ENCODE measurements at regions not wholly inside any gene's neighbourhood (a gene's known extent, or its start where the extent isn't known, plus 50 kb on each side); places are given as distances from the start of the nearest gene placed in this dataset.
A peak's percentile ranks its signal among the peaks of the same experiment; 100 is the strongest.
"Not testable (repeated sequence)": the region's sequence is repeated elsewhere in the genome, so short reads cannot be mapped to it uniquely, and the experiment has no call there.

DNA sequence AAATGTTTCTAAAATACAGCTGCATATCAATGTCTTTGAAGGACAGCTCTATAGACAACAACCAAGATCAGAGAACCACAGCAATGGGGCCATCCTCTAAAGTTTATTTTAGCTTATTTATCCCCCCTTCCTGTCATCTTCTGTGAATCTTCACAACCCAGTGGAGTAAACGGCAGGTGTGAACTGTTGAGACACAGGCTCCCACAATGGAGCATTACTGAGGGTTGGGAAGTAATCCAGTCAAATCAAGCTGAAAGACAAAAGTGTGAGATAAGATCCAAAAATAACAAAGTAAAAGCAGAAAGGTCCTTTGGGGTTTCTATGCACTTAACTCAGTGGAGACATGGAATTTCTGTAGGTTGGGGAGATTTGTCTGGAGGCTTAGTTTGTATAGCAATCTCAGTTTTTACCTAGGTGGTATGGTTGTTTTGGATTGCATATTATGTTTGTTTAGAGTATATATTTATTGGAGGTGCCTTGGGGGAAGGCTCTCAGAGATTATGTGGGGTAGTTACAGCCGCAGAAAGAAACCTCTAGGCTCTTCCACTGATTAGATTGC is 286.9 kb upstream of the ADGRL2 start:
- H3K36me3 ChIP-seq (ENCODE audit: control insufficient read depth, low read depth, low read length): no peaks in the 10 kb centered on the region
- H3K27ac ChIP-seq (ENCODE audit: low read length): no peak overlapping the region
- H3K27me3 ChIP-seq (ENCODE audit: control insufficient read depth, insufficient read depth, low read length): no peaks in the 10 kb centered on the region
- no peaks in the 10 kb centered on the region for H3K9me3 ChIP-seq (ENCODE audit: control insufficient read depth, low read depth, low read length)
- H3K4me3 ChIP-seq (ENCODE audit: low read length): no peak overlapping the region
- no peak overlapping the region for H3K9ac ChIP-seq (ENCODE audit: low read length)
- H3K4me1 ChIP-seq (ENCODE audit: control insufficient read depth, low read depth, low read length): peaks cover 43% of the 10 kb centered on the region

DNA sequence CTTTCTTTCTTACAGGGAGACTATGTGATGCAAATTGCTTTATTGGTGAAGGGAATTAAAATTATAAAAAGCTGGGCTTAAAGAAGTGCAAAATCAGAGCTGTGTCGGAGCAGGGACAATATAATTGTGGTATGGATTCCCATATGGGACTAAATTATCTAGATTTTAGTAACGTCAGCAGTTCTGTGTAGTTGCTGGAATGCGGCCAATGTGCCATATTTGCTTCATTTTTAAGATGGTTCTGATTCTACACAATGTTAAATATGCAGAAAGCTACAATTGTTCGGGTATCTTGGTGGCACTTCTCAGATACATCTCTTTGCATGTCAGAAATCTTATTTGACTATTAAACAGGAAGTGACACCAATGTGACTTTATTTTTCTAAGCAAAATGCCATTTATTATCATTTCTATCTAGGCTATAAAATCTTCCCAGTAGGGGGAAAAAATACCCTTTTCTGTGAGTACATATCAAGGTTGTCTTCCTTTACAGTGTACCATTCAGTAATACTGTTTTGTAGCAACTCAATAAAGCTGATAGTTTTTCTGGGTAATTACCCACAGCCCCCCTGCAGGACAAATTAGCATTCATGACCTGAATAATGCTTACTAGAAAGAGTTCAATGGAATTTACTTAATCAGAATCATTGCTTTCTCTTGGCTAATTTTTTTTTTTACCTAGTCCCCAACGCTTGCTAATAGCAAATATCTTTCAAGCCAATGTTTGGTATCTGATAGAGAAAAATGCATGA is 288.3 kb upstream of the ADGRL2 start:
- H3K36me3 ChIP-seq (ENCODE audit: control insufficient read depth, low read depth, low read length): no peaks in the 10 kb centered on the region
- H3K4me1 ChIP-seq (ENCODE audit: control insufficient read depth, low read depth, low read length): peaks cover 45% of the 10 kb centered on the region
- no peak overlapping the region for H3K4me3 ChIP-seq (ENCODE audit: low read length)
- H3K9ac ChIP-seq (ENCODE audit: low read length): no peak overlapping the region
- H3K9me3 ChIP-seq (ENCODE audit: control insufficient read depth, low read depth, low read length): no peaks in the 10 kb centered on the region
- H3K27ac ChIP-seq (ENCODE audit: low read length): peak overlapping the region; percentile 6
- H3K27me3 ChIP-seq (ENCODE audit: control insufficient read depth, insufficient read depth, low read length): no peaks in the 10 kb centered on the region

- peaks cover 43% of the 10 kb centered on the region for H3K4me1 ChIP-seq (ENCODE audit: control insufficient read depth, low read depth, low read length)
- H3K9me3 ChIP-seq (ENCODE audit: control insufficient read depth, low read depth, low read length): no peaks in the 10 kb centered on the region
- H3K4me3 ChIP-seq (ENCODE audit: low read length): no peak overlapping the region
- no peak overlapping the region for H3K9ac ChIP-seq (ENCODE audit: low read length)
- no peak overlapping the region for H3K27ac ChIP-seq (ENCODE audit: low read length)
- no peaks in the 10 kb centered on the region for H3K27me3 ChIP-seq (ENCODE audit: control insufficient read depth, insufficient read depth, low read length)
- H3K36me3 ChIP-seq (ENCODE audit: control insufficient read depth, low read depth, low read length): no peaks in the 10 kb centered on the region
Observed at GRCh38 chr1:81511281-81511680, 289.5 kb upstream of the ADGRL2 start.

- Histone ChIP-seq H3K4me1 (ENCODE audit: control insufficient read depth, low read depth, low read length) (peaks cover 40% of the 10 kb centered on the region), H3K4me3 (ENCODE audit: low read length) (no peak overlapping the region), H3K27me3 (ENCODE audit: control insufficient read depth, insufficient read depth, low read length) (no peaks in the 10 kb centered on the region), H3K9me3 (ENCODE audit: control insufficient read depth, low read depth, low read length) (no peaks in the 10 kb centered on the region), H3K9ac (ENCODE audit: low read length) (no peak overlapping the region), H3K36me3 (ENCODE audit: control insufficient read depth, low read depth, low read length) (no peaks in the 10 kb centered on the region), H3K27ac (ENCODE audit: low read length) (no peak overlapping the region)
Observed at GRCh38 chr1:81510701-81511100, 290.0 kb upstream of the ADGRL2 start.

DNA sequence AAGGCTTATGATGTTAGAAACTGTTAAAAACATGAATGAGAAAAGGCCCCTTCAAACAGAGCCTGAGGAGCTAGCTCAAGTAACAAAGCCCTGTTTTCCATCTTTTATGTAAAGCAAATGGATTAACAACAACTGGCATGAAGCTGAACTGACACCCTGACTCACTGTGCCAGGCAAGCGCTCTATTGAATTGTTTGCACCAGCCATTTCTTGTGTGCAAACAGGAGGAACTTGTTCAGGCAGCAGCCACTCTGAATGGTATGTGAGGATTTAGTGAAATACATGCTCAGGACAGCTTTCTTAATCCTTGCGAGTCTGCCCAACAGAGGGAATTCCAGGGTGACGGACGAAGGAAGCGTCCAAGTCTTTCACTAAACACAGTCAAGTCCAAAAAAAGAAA is 291.1 kb upstream of the ADGRL2 start:
- no peak overlapping the region for H3K9ac ChIP-seq (ENCODE audit: low read length)
- peaks cover 40% of the 10 kb centered on the region for H3K4me1 ChIP-seq (ENCODE audit: control insufficient read depth, low read depth, low read length)
- H3K27ac ChIP-seq (ENCODE audit: low read length): no peak overlapping the region
- no peaks in the 10 kb centered on the region for H3K27me3 ChIP-seq (ENCODE audit: control insufficient read depth, insufficient read depth, low read length)
- no peaks in the 10 kb centered on the region for H3K36me3 ChIP-seq (ENCODE audit: control insufficient read depth, low read depth, low read length)
- no peaks in the 10 kb centered on the region for H3K9me3 ChIP-seq (ENCODE audit: control insufficient read depth, low read depth, low read length)
- peak overlapping the region; percentile 16 for H3K4me3 ChIP-seq (ENCODE audit: low read length)

- no peaks in the 10 kb centered on the region for H3K9me3 ChIP-seq (ENCODE audit: control insufficient read depth, low read depth, low read length)
- H3K9ac ChIP-seq (ENCODE audit: low read length): no peak overlapping the region
- no peak overlapping the region for H3K4me3 ChIP-seq (ENCODE audit: low read length)
- peaks cover 19% of the 10 kb centered on the region for H3K4me1 ChIP-seq (ENCODE audit: control insufficient read depth, low read depth, low read length)
- no peaks in the 10 kb centered on the region for H3K36me3 ChIP-seq (ENCODE audit: control insufficient read depth, low read depth, low read length)
- no peak overlapping the region for H3K27ac ChIP-seq (ENCODE audit: low read length)
- H3K27me3 ChIP-seq (ENCODE audit: control insufficient read depth, insufficient read depth, low read length): no peaks in the 10 kb centered on the region
Observed at GRCh38 chr1:81506699-81507098, 294.0 kb upstream of the ADGRL2 start.

GRCh38 chr1:81505831-81506230 is 294.9 kb upstream of the ADGRL2 start:
- H3K4me1 ChIP-seq (ENCODE audit: control insufficient read depth, low read depth, low read length): peaks cover 15% of the 10 kb centered on the region

GRCh38 chr1:81504820-81505219 is 295.9 kb upstream of the ADGRL2 start:
- not testable (repeated sequence) for H3K9me3 ChIP-seq (ENCODE audit: control insufficient read depth, low read depth, low read length); H3K36me3 ChIP-seq (ENCODE audit: control insufficient read depth, low read depth, low read length); H3K27me3 ChIP-seq (ENCODE audit: control insufficient read depth, insufficient read depth, low read length); H3K27ac ChIP-seq (ENCODE audit: low read length); H3K4me3 ChIP-seq (ENCODE audit: low read length); H3K9ac ChIP-seq (ENCODE audit: low read length)
- H3K4me1 ChIP-seq (ENCODE audit: control insufficient read depth, low read depth, low read length): peaks cover 12% of the 10 kb centered on the region

More at GRCh38 chr1:81505831-81506230, 294.9 kb upstream of the ADGRL2 start:
- Histone ChIP-seq H3K9me3 (ENCODE audit: control insufficient read depth, low read depth, low read length) (no peaks in the 10 kb centered on the region), H3K27ac (ENCODE audit: low read length) (no peak overlapping the region), H3K4me3 (ENCODE audit: low read length) (no peak overlapping the region), H3K9ac (ENCODE audit: low read length) (no peak overlapping the region), H3K36me3 (ENCODE audit: control insufficient read depth, low read depth, low read length) (no peaks in the 10 kb centered on the region), H3K27me3 (ENCODE audit: control insufficient read depth, insufficient read depth, low read length) (no peaks in the 10 kb centered on the region)

- H3K36me3 ChIP-seq (ENCODE audit: control insufficient read depth, low read depth, low read length); H3K27ac ChIP-seq (ENCODE audit: low read length); H3K9me3 ChIP-seq (ENCODE audit: control insufficient read depth, low read depth, low read length); H3K27me3 ChIP-seq (ENCODE audit: control insufficient read depth, insufficient read depth, low read length); H3K4me3 ChIP-seq (ENCODE audit: low read length); H3K4me1 ChIP-seq (ENCODE audit: control insufficient read depth, low read depth, low read length); H3K9ac ChIP-seq (ENCODE audit: low read length): not testable (repeated sequence)
Observed at GRCh38 chr1:81502705-81503104, 298.0 kb upstream of the ADGRL2 start.

DNA sequence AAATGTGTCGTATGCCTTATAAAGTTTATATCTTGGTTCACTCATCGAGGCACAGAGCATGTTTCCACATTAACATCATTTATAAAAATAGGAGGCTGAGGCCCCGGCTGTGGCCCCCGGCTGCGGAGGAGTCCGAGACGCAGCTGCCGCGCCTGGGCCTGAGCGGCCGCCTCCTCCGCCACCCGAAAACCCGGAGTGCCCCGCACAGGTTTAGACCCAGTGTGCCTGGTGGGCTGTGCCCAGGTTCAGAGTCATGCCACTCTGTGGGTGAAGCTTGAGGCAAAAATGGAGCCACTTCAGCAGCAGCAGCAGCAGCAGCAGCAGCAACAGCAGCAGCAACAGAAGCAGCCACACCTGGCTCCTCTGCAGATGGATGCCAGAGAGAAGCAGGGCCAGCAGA is 299.2 kb upstream of the ADGRL2 start:
- not testable (repeated sequence) for H3K27me3 ChIP-seq (ENCODE audit: control insufficient read depth, insufficient read depth, low read length); H3K9me3 ChIP-seq (ENCODE audit: control insufficient read depth, low read depth, low read length); H3K36me3 ChIP-seq (ENCODE audit: control insufficient read depth, low read depth, low read length); H3K4me3 ChIP-seq (ENCODE audit: low read length); H3K9ac ChIP-seq (ENCODE audit: low read length); H3K4me1 ChIP-seq (ENCODE audit: control insufficient read depth, low read depth, low read length); H3K27ac ChIP-seq (ENCODE audit: low read length)

DNA sequence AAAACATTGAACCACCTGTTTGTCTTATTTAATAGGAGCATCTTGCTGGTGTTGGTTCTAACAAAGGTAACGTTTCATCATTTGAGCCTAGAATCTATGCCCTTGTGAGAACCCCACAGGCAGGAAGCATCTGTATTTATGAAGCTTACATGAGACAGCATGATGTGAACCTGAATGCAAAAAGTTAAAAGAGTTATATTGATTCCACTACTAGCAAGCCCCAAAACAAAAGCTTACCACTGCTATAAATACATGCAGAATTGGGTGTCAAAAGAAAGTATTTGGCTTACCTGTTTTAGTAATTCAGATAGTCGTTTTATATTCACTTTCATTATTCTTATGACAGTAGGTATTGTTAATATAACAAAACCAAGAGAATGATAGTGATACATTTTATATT is 301.2 kb upstream of the ADGRL2 start:
- Histone ChIP-seq H3K9ac (ENCODE audit: low read length) (no peak overlapping the region), H3K4me3 (ENCODE audit: low read length) (no peak overlapping the region), H3K27ac (ENCODE audit: low read length) (no peak overlapping the region), H3K36me3 (ENCODE audit: control insufficient read depth, low read depth, low read length) (no peaks in the 10 kb centered on the region), H3K27me3 (ENCODE audit: control insufficient read depth, insufficient read depth, low read length) (no peaks in the 10 kb centered on the region), H3K4me1 (ENCODE audit: control insufficient read depth, low read depth, low read length) (no peaks in the 10 kb centered on the region), H3K9me3 (ENCODE audit: control insufficient read depth, low read depth, low read length) (no peaks in the 10 kb centered on the region)

Measured in iPS-18a (cell line).